DOHH2 (cell line): ENCODE measurements at regions not wholly inside any gene's neighbourhood (a gene's known extent, or its start where the extent isn't known, plus 50 kb on each side); places are given as distances from the start of the nearest gene placed in this dataset.

ENCODE experiments used
- H3F3A ChIP-seq: fragments of 200-600 bp; sonication (generic), shearing (Covaris generic); 2 replicates; pipeline ENCODE4 v1.6.0; 2016; ENCODE audit warnings: antibody characterized with exemption, mild to moderate bottlenecking; ENCODE audit not compliant: control insufficient read depth, insufficient read depth
- H3K27ac ChIP-seq: fragments of 200-600 bp; sonication (generic); 2 replicates; pipeline ENCODE4 v1.5.1; 2014; ENCODE audit warnings: low read depth, mild to moderate bottlenecking, low read length, moderate library complexity
- H3K27me3 ChIP-seq: fragments of 200-600 bp; sonication (generic); 2 replicates; pipeline ENCODE4 v1.6.1; 2014; ENCODE audit warnings: mild to moderate bottlenecking, low read length, mixed read lengths; ENCODE audit not compliant: control insufficient read depth
- H3K36me3 ChIP-seq: fragments of 200-600 bp; sonication (generic); 2 replicates; pipeline ENCODE4 v1.6.1; 2014; ENCODE audit warnings: mild to moderate bottlenecking, low read length, moderate library complexity, mixed read lengths; ENCODE audit not compliant: control insufficient read depth
- H3K4me1 ChIP-seq: fragments of 200-600 bp; sonication (generic); 2 replicates; pipeline ENCODE4 v1.6.1; 2014; ENCODE audit warnings: mild to moderate bottlenecking, low read length, mixed read lengths; ENCODE audit not compliant: control insufficient read depth
- H3K4me2 ChIP-seq: fragments of 200-600 bp; sonication (generic); 2 replicates; pipeline ENCODE4 v1.6.0; 2014; ENCODE audit warnings: mild to moderate bottlenecking, low read length, moderate library complexity
- H3K4me3 ChIP-seq: fragments of 200-600 bp; sonication (generic); 2 replicates; pipeline ENCODE4 v1.5.1; 2014; ENCODE audit warnings: mild to moderate bottlenecking, low read length, mixed read lengths
- H3K79me2 ChIP-seq: fragments of 200-600 bp; sonication (generic); 2 replicates; pipeline ENCODE4 v1.6.1; 2014; ENCODE audit warnings: mild to moderate bottlenecking, low read length, mixed read lengths; ENCODE audit not compliant: control insufficient read depth
- H3K9me2 ChIP-seq: fragments of 200-600 bp; sonication (generic); replicated peaks from 2 replicates; pipeline ENCODE4 v1.6.1; 2014; ENCODE audit warnings: mild to moderate bottlenecking, low read length, mixed read lengths; ENCODE audit not compliant: control insufficient read depth
- H3K9me3 ChIP-seq: fragments of 200-600 bp; sonication (generic); 2 replicates; pipeline ENCODE4 v1.6.1; 2014; ENCODE audit warnings: antibody characterized with exemption, low read length, mixed read lengths; ENCODE audit not compliant: control insufficient read depth, insufficient read depth
- H4K20me1 ChIP-seq: fragments of 200-600 bp; sonication (generic); 2 replicates; pipeline ENCODE4 v1.6.0; 2014; ENCODE audit warnings: low read depth, mild to moderate bottlenecking, antibody characterized with exemption, low read length, moderate library complexity; ENCODE audit not compliant: control insufficient read depth, insufficient read depth
- EZH2phosphoT487 ChIP-seq: fragments of 200-600 bp; sonication (generic); IDR thresholded peaks from 2 replicates; pipeline ENCODE4 v1.6.1; 2017; ENCODE audit warnings: borderline replicate concordance, mild to moderate bottlenecking, antibody characterized with exemption, low read length, moderate library complexity, mixed read lengths
- TF ChIP-seq, protein P1 (sequence below): fragments of 200-600 bp; sonication (generic); IDR thresholded peaks from one replicate; pipeline ENCODE4 v1.5.1; 2014; ENCODE audit warnings: antibody characterized with exemption, mild to moderate bottlenecking, low read depth, low read length; ENCODE audit not compliant: poor library complexity, severe bottlenecking

DNA sequence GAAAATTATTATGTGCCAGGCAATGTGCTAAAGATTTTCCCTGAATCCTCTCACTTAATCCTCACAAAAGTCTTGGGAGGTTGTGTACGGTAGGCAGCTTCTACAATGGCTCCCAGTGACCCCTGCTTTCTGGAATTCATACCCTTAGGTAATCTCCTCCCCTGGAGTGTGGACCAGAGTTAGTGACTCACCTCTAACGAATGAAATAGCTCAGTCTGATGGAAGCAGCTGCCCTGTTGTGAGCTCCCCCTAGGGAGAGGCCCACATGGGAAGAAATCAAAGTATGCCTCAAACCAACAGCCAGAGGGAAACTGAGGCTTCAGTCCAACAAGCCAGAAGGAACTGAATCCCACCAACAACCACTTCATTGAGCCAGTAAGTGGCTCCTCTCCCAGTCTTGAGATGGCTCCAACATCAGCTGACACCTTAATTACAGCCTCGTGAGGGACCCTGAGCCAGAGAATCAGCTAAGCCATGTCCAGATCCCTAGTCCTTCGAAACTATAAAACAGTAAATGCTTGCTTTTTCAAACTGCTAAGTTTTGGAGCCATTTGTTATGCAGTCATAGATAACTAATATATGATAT, 98.9 kb upstream of the ISX start:
- no peaks in the 10 kb centered on the region for H3K36me3 ChIP-seq
- H3K4me3 ChIP-seq: no peak overlapping the region
- no peaks in the 10 kb centered on the region for H3F3A ChIP-seq
- H3K9me2 ChIP-seq: no peaks in the 10 kb centered on the region
- H3K79me2 ChIP-seq: no peaks in the 10 kb centered on the region
- H3K4me1 ChIP-seq: no peaks in the 10 kb centered on the region
- H4K20me1 ChIP-seq: no peaks in the 10 kb centered on the region
- TF ChIP-seq, protein P1, sequence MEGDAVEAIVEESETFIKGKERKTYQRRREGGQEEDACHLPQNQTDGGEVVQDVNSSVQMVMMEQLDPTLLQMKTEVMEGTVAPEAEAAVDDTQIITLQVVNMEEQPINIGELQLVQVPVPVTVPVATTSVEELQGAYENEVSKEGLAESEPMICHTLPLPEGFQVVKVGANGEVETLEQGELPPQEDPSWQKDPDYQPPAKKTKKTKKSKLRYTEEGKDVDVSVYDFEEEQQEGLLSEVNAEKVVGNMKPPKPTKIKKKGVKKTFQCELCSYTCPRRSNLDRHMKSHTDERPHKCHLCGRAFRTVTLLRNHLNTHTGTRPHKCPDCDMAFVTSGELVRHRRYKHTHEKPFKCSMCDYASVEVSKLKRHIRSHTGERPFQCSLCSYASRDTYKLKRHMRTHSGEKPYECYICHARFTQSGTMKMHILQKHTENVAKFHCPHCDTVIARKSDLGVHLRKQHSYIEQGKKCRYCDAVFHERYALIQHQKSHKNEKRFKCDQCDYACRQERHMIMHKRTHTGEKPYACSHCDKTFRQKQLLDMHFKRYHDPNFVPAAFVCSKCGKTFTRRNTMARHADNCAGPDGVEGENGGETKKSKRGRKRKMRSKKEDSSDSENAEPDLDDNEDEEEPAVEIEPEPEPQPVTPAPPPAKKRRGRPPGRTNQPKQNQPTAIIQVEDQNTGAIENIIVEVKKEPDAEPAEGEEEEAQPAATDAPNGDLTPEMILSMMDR: no peak
- TF ChIP-seq EZH2phosphoT487: no peak
- H3K27ac ChIP-seq: no peak overlapping the region
- H3K27me3 ChIP-seq: no peaks in the 10 kb centered on the region
- no peaks in the 10 kb centered on the region for H3K9me3 ChIP-seq
- no peak overlapping the region for H3K4me2 ChIP-seq

DNA sequence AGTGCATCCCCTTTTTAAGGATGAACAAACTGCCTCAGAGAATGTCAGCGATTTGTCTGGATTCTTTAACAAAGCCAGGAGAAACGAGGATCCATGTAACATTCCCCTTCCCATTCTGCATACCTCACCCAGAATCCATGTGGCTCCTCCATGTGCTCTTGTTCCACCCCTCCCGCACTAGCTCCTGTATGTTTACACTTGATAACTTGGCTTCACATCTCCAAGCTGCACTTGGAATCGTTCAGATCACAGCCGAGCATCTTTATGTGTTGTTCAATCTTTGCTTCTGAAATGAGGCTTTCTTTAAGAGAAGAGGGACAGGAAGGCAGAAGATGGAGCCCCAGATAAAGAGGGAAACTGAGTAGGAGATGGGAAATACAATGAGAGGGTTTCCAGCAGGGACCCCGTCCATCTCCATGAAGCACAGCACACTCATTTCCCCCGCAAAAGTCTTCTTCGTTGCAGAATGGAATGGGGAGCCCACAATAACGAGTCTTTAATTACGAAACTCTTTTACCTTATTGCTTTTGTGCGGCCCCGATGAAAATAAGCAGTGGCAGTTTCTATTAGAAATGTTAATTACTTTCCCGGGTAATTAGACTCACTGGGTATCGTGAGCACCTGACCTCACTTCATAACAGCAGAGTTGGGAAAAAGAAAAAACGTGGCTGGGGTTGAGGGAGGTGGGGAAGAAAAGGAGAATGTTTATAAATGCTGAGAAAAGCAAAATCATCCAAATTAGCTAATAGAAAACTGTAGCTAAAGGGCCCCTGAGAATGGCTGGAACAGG, 96.8 kb upstream of the ISX start:
- H3K36me3 ChIP-seq: no peaks in the 10 kb centered on the region
- no peaks in the 10 kb centered on the region for H4K20me1 ChIP-seq
- no peaks in the 10 kb centered on the region for H3K4me1 ChIP-seq
- no peaks in the 10 kb centered on the region for H3K9me2 ChIP-seq
- 0 out of 2 replicates have a peak, but pooled peaks cover 3% of the 10 kb centered on the region for H3K27me3 ChIP-seq
- no peak overlapping the region for H3K4me2 ChIP-seq
- no peaks in the 10 kb centered on the region for H3K79me2 ChIP-seq
- TF ChIP-seq EZH2phosphoT487: no peak
- TF ChIP-seq, protein P1: no peak
- no peak overlapping the region for H3K4me3 ChIP-seq
- H3F3A ChIP-seq: no peaks in the 10 kb centered on the region
- no peak overlapping the region for H3K27ac ChIP-seq
- no peaks in the 10 kb centered on the region for H3K9me3 ChIP-seq

DNA sequence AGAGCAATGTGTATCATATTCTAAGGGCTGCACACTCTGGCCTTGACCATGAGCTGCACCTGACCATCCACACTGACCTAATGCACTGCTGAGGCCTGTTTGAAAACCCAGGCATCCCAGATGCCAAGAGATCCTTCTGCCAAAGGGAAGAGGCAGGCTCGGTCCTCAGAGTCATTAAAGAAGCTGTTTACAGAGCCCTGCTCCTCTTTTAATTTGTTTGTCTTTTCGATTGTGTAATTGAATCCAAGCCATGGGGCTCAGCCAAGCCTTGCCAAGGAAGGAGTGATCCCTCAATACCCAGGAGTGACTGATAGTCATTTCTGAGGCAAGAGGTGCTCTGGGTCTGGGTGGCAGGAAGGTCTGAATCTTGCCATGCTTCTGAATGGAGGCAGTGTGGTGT, 94.5 kb upstream of the ISX start:
- Histone ChIP-seq H3K9me3 (no peaks in the 10 kb centered on the region), H3F3A (no peaks in the 10 kb centered on the region), H3K9me2 (no peaks in the 10 kb centered on the region), H3K27ac (no peak overlapping the region), H3K27me3 (0 out of 2 replicates have a peak, but pooled peaks cover 3% of the 10 kb centered on the region), H4K20me1 (no peaks in the 10 kb centered on the region), H3K4me3 (no peak overlapping the region), H3K4me2 (no peak overlapping the region), H3K36me3 (no peaks in the 10 kb centered on the region), H3K4me1 (no peaks in the 10 kb centered on the region), H3K79me2 (no peaks in the 10 kb centered on the region)
- TF ChIP-seq, protein P1: no peak
- TF ChIP-seq EZH2phosphoT487: no peak
